NCI-H69 (cell line): ENCODE measurements at regions not wholly inside any gene's neighbourhood (a gene's known extent, or its start where the extent isn't known, plus 50 kb on each side); places are given as distances from the start of the nearest gene placed in this dataset.
"Not testable (repeated sequence)": the region's sequence is repeated elsewhere in the genome, so short reads cannot be mapped to it uniquely, and the experiment has no call there.

Source experiments
- DNase-seq: peaks from one replicate; lab custom pipeline; 2025; lab: John Stamatoyannopoulos, UW

GRCh38 chr6:77324866-77325265 is 138.4 kb downstream of the HTR1B start:
- DNase-seq: no peak

GRCh38 chr6:77322604-77323003 is 140.7 kb downstream of the HTR1B start:
- no peak for DNase-seq

- no peak for DNase-seq
Measured at GRCh38 chr6:77318256-77318655, 145.0 kb downstream of the HTR1B start.

GRCh38 chr6:77313595-77313994 is 149.7 kb downstream of the HTR1B start:
- DNase-seq: no peak

GRCh38 chr6:77299931-77300330 is 163.4 kb downstream of the HTR1B start:
- no peak for DNase-seq

- no peak for DNase-seq
Measured at GRCh38 chr6:77298283-77298682, 165.0 kb downstream of the HTR1B start.

- DNase-seq: no peak
Measured at GRCh38 chr6:77292564-77293546, 170.4 kb downstream of the HTR1B start.

GRCh38 chr6:77290798-77291197 is 172.5 kb downstream of the HTR1B start:
- DNase-seq: no peak

GRCh38 chr6:77286541-77286940 is 176.8 kb downstream of the HTR1B start:
- DNase-seq: no peak

GRCh38 chr6:77273929-77274328 is 189.4 kb downstream of the HTR1B start:
- DNase-seq: no peak

GRCh38 chr6:77264970-77265369 is 198.3 kb downstream of the HTR1B start:
- no peak for DNase-seq

GRCh38 chr6:77263003-77263402 is 200.3 kb downstream of the HTR1B start:
- no peak for DNase-seq

GRCh38 chr6:77251801-77252200 is 211.5 kb downstream of the HTR1B start:
- not testable (repeated sequence) for DNase-seq

- no peak for DNase-seq
Measured at GRCh38 chr6:77249560-77249959, 213.7 kb downstream of the HTR1B start.

- DNase-seq: no peak
Measured at GRCh38 chr6:77245026-77245425, 218.3 kb downstream of the HTR1B start.

GRCh38 chr6:77231438-77232305 is 231.6 kb downstream of the HTR1B start:
- DNase-seq: no peak

- no peak for DNase-seq
Measured at GRCh38 chr6:77228279-77228678, 235.0 kb downstream of the HTR1B start.

- no peak for DNase-seq
Measured at GRCh38 chr6:77217896-77218295, 245.4 kb downstream of the HTR1B start.

- no peak for DNase-seq
Measured at GRCh38 chr6:77205936-77206335, 257.4 kb downstream of the HTR1B start.

GRCh38 chr6:77204555-77204954 is 258.7 kb downstream of the HTR1B start:
- DNase-seq: no peak

GRCh38 chr6:77183447-77183846 is 279.8 kb downstream of the HTR1B start:
- DNase-seq: no peak

- DNase-seq: no peak
Measured at GRCh38 chr6:77181749-77182148, 281.5 kb downstream of the HTR1B start.

- DNase-seq: no peak
Measured at GRCh38 chr6:77180326-77180725, 283.0 kb downstream of the HTR1B start.
